Liver (tissue), 8 donors: ENCODE measurements at regions not wholly inside any gene's neighbourhood (a gene's known extent, or its start where the extent isn't known, plus 50 kb on each side); places are given as distances from the start of the nearest gene placed in this dataset.

Experiments
- DNase-seq: peaks from one replicate; pipeline ENCODE4 v3.0.0-alpha.2; 2017; ENCODE audit warnings: low spot score
- H3K27ac ChIP-seq, 2 donors: one replicate each; pipeline ENCODE4 v1.7.0; 2013; ENCODE audit warnings: inconsistent platforms in 2 of 2, low read length in 2 of 2, control low read depth in 1 of 2, low read depth in 1 of 2, mild to moderate bottlenecking in 1 of 2
- H3K27me3 ChIP-seq, 4 donors: one replicate each; pipeline versions ENCODE4 v1.6.1 to v1.7.0; 2013; ENCODE audit warnings: low read length in 3 of 4, inconsistent platforms in 1 of 4, mild to moderate bottlenecking in 1 of 4, moderate library complexity in 1 of 4; ENCODE audit not compliant: control insufficient read depth in 4 of 4, insufficient read depth in 4 of 4
- H3K36me3 ChIP-seq, 4 donors: one replicate each; pipeline versions ENCODE4 v1.6.1 to v1.7.0; 2013; ENCODE audit warnings: low read length in 3 of 4, mild to moderate bottlenecking in 3 of 4, low read depth in 1 of 4, moderate library complexity in 1 of 4; ENCODE audit not compliant: control insufficient read depth in 4 of 4, insufficient read depth in 3 of 4
- H3K4me1 ChIP-seq, 4 donors: one replicate each; pipeline versions ENCODE4 v1.6.1 to v1.7.0; 2013; ENCODE audit warnings: low read length in 3 of 4, mild to moderate bottlenecking in 3 of 4, moderate library complexity in 1 of 4; ENCODE audit not compliant: control insufficient read depth in 4 of 4, insufficient read depth in 4 of 4
- H3K4me3 ChIP-seq, 3 donors: one replicate each; pipeline versions ENCODE4 v1.6.1 to v1.7.0; 2013; ENCODE audit warnings: low read length in 3 of 3, control low read depth in 1 of 3, low read depth in 1 of 3, mild to moderate bottlenecking in 1 of 3
- H3K9ac ChIP-seq, 2 donors: one replicate each; pipeline ENCODE4 v1.7.0; 2013; ENCODE audit warnings: low read length in 2 of 2, mild to moderate bottlenecking in 2 of 2, moderate library complexity in 2 of 2, control low read depth in 1 of 2, low read depth in 1 of 2
- H3K9me3 ChIP-seq, 4 donors: one replicate each; pipeline versions ENCODE4 v1.6.1 to v1.7.0; 2013; ENCODE audit warnings: low read length in 3 of 4; ENCODE audit not compliant: control insufficient read depth in 4 of 4
- EGR1 ChIP-seq, 2 donors: IDR thresholded peaks; 2 replicates each; pipeline ENCODE4 v1.6.1; 2016 to 2018; ENCODE audit warnings: antibody characterized with exemption in 2 of 2, low read depth in 2 of 2
- FOXA1 ChIP-seq: IDR thresholded peaks from 2 replicates; pipeline ENCODE4 v1.6.1; 2016; ENCODE audit warnings: antibody characterized with exemption
- FOXA2 ChIP-seq: IDR thresholded peaks from 2 replicates; pipeline ENCODE4 v1.6.1; 2016; ENCODE audit warnings: antibody characterized with exemption
- GABPA ChIP-seq, 2 donors: IDR thresholded peaks in 1 of 2; conservative IDR thresholded peaks in 1 of 2; 2 replicates each; pipeline ENCODE4 v1.6.1; 2016; ENCODE audit warnings: antibody characterized with exemption in 2 of 2, mild to moderate bottlenecking in 1 of 2, moderate library complexity in 1 of 2
- HNF4A ChIP-seq, 2 donors: conservative IDR thresholded peaks; 2 replicates each; pipeline ENCODE4 v1.6.1; 2016; ENCODE audit warnings: antibody characterized with exemption in 2 of 2, mild to moderate bottlenecking in 2 of 2
- JUND ChIP-seq, 2 donors: IDR thresholded peaks; 2 replicates each; pipeline ENCODE4 v1.6.1; 2016; ENCODE audit warnings: antibody characterized with exemption in 2 of 2
- NR2F2 ChIP-seq: IDR thresholded peaks from 2 replicates; pipeline ENCODE4 v1.6.1; 2016; ENCODE audit warnings: antibody characterized with exemption
- RAD21 ChIP-seq, 2 donors: IDR thresholded peaks; 2 replicates each; pipeline ENCODE4 v1.6.1; 2016; ENCODE audit warnings: antibody characterized with exemption in 2 of 2, mild to moderate bottlenecking in 2 of 2
- RXRA ChIP-seq, 2 donors: IDR thresholded peaks; 2 replicates each; pipeline ENCODE4 v1.6.1; 2017 to 2018; ENCODE audit warnings: antibody characterized with exemption in 2 of 2, mild to moderate bottlenecking in 1 of 2
- SP1 ChIP-seq: IDR thresholded peaks from 2 replicates; pipeline ENCODE4 v1.6.1; 2018; ENCODE audit warnings: antibody characterized with exemption, mild to moderate bottlenecking
- TAF1 ChIP-seq: conservative IDR thresholded peaks from 2 replicates; pipeline ENCODE4 v1.6.1; 2016; ENCODE audit warnings: antibody characterized with exemption, mild to moderate bottlenecking
- WGBS: extraction: QIAGEN DNeasy Blood & Tissue Kit; methylation state at CpG from one replicate; pipeline ENCODE4 v1.1.7; 2013; 5-methylcytosine and 5-hydroxymethylcytosine counted together
- TF ChIP-seq, protein P1 (sequence below): IDR thresholded peaks from 2 replicates; pipeline ENCODE4 v1.6.1; 2016; ENCODE audit warnings: antibody characterized with exemption
- TF ChIP-seq, protein P2 (sequence below): fragments of 150-350 bp; IDR thresholded peaks from 2 replicates; pipeline ENCODE4 v1.5.1; 2017; ENCODE audit warnings: improper control_type of control experiment, low read depth, low read length; ENCODE audit not compliant: missing input control
- TF ChIP-seq, protein P3 (sequence below): IDR thresholded peaks from 2 replicates; pipeline ENCODE4 v1.6.1; 2016; ENCODE audit warnings: antibody characterized with exemption
- TF ChIP-seq, protein P4 (sequence below): IDR thresholded peaks from 2 replicates; pipeline ENCODE4 v1.6.1; 2016; ENCODE audit warnings: antibody characterized with exemption, mild to moderate bottlenecking
- donor health status: healthy.
- donor health status: healthy.
- donor health status: healthy.
- donor health status: healthy.
- donor health status: healthy.

DNA sequence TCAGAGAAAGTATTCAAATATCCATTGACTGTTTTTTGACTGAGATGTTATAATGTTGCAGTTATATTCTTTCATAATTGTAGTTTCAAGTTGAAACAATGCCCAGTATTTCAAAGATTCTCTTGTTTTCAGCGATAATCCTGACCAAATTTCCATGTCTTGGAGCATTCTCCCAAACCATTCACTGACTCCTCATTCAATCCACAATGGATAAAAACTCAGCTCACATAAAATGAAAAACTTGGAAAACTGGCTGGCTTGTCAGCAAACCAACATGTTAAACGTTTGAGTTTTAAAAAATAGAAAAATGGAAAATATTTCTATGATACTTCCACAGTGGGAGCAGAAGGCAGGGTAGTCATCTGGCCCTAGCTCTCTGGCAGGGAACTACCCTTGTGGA, 184.4 kb downstream of the C7orf25 start:
- Histone ChIP-seq H3K9me3 (no peaks in the 10 kb centered on the region), H3K4me1 (no peaks in the 10 kb centered on the region), H3K27ac (no peak overlapping the region), H3K9ac (no peak overlapping the region), H3K36me3 (no peaks in the 10 kb centered on the region), H3K27me3 (peaks cover 0 to 3% (median 0%) of the 10 kb centered on the region in 4 donors), H3K4me3 (no peak overlapping the region)
- no peak for DNase-seq
- WGBS, result 44% methylated on average over 2 of the region's 2 CpGs
- no peak for TF ChIP-seq TAF1
- no peak for TF ChIP-seq RAD21 (IDR thresholded peaks at IDR 0.05)
- no peak for TF ChIP-seq EGR1 (IDR thresholded peaks at IDR 0.05; ENCODE audit: low read depth in 2 of 2)
- TF ChIP-seq JUND (IDR thresholded peaks at IDR 0.05), result no peak
- TF ChIP-seq, protein P1, sequence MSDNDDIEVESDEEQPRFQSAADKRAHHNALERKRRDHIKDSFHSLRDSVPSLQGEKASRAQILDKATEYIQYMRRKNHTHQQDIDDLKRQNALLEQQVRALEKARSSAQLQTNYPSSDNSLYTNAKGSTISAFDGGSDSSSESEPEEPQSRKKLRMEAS, result no peak
- TF ChIP-seq, protein P2, sequence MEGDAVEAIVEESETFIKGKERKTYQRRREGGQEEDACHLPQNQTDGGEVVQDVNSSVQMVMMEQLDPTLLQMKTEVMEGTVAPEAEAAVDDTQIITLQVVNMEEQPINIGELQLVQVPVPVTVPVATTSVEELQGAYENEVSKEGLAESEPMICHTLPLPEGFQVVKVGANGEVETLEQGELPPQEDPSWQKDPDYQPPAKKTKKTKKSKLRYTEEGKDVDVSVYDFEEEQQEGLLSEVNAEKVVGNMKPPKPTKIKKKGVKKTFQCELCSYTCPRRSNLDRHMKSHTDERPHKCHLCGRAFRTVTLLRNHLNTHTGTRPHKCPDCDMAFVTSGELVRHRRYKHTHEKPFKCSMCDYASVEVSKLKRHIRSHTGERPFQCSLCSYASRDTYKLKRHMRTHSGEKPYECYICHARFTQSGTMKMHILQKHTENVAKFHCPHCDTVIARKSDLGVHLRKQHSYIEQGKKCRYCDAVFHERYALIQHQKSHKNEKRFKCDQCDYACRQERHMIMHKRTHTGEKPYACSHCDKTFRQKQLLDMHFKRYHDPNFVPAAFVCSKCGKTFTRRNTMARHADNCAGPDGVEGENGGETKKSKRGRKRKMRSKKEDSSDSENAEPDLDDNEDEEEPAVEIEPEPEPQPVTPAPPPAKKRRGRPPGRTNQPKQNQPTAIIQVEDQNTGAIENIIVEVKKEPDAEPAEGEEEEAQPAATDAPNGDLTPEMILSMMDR, result no peak
- TF ChIP-seq FOXA1, result no peak
- no peak for TF ChIP-seq NR2F2
- TF ChIP-seq, protein P3, sequence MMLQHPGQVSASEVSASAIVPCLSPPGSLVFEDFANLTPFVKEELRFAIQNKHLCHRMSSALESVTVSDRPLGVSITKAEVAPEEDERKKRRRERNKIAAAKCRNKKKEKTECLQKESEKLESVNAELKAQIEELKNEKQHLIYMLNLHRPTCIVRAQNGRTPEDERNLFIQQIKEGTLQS, result no peak
- TF ChIP-seq SP1, result no peak
- TF ChIP-seq RXRA (IDR thresholded peaks at IDR 0.05), result no peak
- TF ChIP-seq HNF4A (conservative IDR thresholded peaks at IDR 0.05), result no peak
- TF ChIP-seq, protein P4, sequence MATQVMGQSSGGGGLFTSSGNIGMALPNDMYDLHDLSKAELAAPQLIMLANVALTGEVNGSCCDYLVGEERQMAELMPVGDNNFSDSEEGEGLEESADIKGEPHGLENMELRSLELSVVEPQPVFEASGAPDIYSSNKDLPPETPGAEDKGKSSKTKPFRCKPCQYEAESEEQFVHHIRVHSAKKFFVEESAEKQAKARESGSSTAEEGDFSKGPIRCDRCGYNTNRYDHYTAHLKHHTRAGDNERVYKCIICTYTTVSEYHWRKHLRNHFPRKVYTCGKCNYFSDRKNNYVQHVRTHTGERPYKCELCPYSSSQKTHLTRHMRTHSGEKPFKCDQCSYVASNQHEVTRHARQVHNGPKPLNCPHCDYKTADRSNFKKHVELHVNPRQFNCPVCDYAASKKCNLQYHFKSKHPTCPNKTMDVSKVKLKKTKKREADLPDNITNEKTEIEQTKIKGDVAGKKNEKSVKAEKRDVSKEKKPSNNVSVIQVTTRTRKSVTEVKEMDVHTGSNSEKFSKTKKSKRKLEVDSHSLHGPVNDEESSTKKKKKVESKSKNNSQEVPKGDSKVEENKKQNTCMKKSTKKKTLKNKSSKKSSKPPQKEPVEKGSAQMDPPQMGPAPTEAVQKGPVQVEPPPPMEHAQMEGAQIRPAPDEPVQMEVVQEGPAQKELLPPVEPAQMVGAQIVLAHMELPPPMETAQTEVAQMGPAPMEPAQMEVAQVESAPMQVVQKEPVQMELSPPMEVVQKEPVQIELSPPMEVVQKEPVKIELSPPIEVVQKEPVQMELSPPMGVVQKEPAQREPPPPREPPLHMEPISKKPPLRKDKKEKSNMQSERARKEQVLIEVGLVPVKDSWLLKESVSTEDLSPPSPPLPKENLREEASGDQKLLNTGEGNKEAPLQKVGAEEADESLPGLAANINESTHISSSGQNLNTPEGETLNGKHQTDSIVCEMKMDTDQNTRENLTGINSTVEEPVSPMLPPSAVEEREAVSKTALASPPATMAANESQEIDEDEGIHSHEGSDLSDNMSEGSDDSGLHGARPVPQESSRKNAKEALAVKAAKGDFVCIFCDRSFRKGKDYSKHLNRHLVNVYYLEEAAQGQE, result no peak
- no peak for TF ChIP-seq GABPA (IDR thresholded peaks at IDR 0.05 in 1 of 2, conservative IDR thresholded peaks at IDR 0.05 in 1 of 2)

DNA sequence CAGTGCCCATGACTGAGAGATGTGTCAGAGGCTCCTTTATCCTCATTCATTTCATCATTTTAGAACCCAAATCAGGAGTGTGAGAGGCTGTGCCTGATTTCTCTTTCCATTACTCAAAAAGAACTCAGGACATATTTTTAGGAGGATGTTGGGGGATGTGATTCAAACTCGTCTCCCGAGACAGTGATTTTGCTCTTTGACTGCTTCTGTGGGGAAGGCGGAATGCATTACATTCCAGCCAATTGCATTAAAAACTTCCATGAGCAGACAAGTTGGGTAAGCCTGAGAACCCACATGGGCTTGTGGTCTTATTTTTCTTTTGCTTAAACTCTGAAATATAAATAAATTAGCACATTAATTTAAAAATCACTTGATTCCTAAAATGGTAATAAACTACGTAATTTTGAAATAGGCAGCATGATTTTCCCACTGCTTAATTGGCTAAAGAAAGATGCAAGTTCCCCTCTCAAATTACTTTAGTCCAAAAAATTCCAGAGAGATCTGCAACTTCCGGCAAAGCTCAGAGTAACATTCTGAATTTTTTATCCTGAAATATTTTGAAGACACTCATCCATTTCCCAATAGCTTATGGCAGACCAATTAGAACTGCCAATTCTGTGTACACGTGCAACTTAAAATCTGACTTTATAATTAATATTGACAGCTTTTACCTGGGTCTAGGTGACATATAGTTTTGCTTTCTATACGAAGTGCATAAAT, 185.6 kb downstream of the C7orf25 start:
- no peak for TF ChIP-seq FOXA2
- TF ChIP-seq HNF4A (conservative IDR thresholded peaks at IDR 0.05), result no peak
- Histone ChIP-seq H3K4me1 (no peaks in the 10 kb centered on the region), H3K27me3 (no peaks in the 10 kb centered on the region), H3K9ac (no peak overlapping the region), H3K4me3 (no peak overlapping the region), H3K27ac (no peak overlapping the region), H3K36me3 (no peaks in the 10 kb centered on the region), H3K9me3 (no peaks in the 10 kb centered on the region)
- DNase-seq, result no peak
- WGBS, result 75% methylated on average over 7 of the region's 7 CpGs
